ENCODE measurements at regions not wholly inside any gene's neighbourhood (a gene's known extent, or its start where the extent isn't known, plus 50 kb on each side); places are given as distances from the start of the nearest gene placed in this dataset.

DNA sequence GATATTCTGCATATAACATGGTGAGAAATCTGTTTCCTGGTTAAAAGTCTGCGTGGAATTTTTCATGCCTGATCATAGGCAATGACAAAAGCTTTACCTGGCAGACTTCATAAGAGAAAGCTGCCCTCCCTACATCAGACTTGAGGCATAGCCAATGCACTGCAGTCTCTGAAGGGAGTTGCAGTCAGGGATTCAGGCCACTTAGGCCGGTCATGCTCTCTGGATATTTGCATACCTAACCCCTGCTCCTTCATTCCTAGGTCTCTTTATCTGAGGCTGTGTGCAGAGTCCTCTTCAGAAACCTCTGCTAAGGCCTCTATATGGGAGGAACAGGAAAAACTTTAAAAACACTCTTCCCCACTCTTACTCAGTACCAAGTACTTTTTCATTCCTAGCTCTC lies 287.4 kb downstream of the PCDH17 start:
- Histone ChIP-seq H3K27me3 (ENCODE audit: insufficient read depth in 3 of 3, low read length in 2 of 3) (no peaks in the 10 kb centered on the region), H3K9me3 (no peaks in the 10 kb centered on the region), H3K4me3 (no peak overlapping the region), H3K27ac (no peak overlapping the region), H3K36me3 (ENCODE audit: insufficient read depth in 1 of 2, low read depth in 1 of 2) (no peaks in the 10 kb centered on the region), H3K4me1 (no peaks in the 10 kb centered on the region)
- no peak for DNase-seq
- ATAC-seq, result no peak
- TF ChIP-seq, protein P1, sequence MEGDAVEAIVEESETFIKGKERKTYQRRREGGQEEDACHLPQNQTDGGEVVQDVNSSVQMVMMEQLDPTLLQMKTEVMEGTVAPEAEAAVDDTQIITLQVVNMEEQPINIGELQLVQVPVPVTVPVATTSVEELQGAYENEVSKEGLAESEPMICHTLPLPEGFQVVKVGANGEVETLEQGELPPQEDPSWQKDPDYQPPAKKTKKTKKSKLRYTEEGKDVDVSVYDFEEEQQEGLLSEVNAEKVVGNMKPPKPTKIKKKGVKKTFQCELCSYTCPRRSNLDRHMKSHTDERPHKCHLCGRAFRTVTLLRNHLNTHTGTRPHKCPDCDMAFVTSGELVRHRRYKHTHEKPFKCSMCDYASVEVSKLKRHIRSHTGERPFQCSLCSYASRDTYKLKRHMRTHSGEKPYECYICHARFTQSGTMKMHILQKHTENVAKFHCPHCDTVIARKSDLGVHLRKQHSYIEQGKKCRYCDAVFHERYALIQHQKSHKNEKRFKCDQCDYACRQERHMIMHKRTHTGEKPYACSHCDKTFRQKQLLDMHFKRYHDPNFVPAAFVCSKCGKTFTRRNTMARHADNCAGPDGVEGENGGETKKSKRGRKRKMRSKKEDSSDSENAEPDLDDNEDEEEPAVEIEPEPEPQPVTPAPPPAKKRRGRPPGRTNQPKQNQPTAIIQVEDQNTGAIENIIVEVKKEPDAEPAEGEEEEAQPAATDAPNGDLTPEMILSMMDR (IDR thresholded peaks at IDR 0.05), result no peak
- 77 to 92% (median 83%) methylated on average over 2 of the region's 2 CpGs for WGBS, 3 donors
- intact Hi-C loops (cut with DNase I), result no loop called here

DNA sequence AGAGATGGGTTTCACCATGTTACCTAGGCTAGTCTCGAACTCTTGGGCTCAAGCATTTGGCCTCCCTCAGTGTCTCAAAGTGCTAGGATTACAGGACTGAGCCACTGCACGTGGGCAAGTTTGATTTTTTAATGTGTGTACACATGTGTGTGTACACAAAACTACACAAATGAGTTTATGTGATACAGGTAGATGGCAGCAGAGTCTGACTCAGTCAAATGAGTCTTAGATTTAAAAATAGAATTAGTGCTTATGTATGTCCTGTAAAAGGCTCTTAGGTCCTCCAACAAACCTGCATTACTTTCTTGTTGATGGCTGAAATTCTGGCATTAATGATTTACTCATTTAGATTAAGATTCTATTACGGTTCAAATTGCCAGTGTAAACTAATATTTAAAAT lies 293.7 kb downstream of the PCDH17 start:
- H3K27ac ChIP-seq, result no peak overlapping the region
- H3K9me3 ChIP-seq, result no peaks in the 10 kb centered on the region
- H3K36me3 ChIP-seq (ENCODE audit: insufficient read depth in 1 of 2, low read depth in 1 of 2), result no peaks in the 10 kb centered on the region
- H3K4me1 ChIP-seq, result no peaks in the 10 kb centered on the region
- H3K4me3 ChIP-seq, result no peak overlapping the region
- no peaks in the 10 kb centered on the region for H3K27me3 ChIP-seq (ENCODE audit: insufficient read depth in 3 of 3, low read length in 2 of 3)
- DNase-seq, result no peak
- intact Hi-C loops (cut with DNase I), result no loop called here
- 65 to 85% (median 79%) methylated on average over 3 of the region's 3 CpGs for WGBS, 3 donors
- TF ChIP-seq, protein P1 (IDR thresholded peaks at IDR 0.05), result no peak
- no peak for ATAC-seq

DNA sequence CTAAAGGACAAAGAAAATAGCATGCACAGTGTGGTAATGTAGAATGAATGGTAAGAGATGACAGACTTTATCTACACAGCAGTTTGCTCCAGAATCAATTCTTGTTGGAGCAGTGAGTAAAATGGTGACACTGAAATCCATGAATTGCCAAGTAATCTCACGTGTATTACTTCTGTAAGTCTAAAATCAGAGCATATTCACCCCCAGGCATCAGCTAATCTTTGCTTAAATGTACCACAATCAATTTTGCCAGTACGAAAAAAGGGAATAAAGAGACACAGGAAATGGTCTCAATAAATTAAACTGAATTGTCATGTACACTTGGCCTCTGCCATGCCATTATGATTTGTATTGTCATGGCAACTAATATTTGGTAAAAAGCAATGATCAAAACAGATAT lies 294.2 kb downstream of the PCDH17 start:
- DNase-seq (no peak), ATAC-seq (no peak)
- Histone ChIP-seq H3K27ac (no peak overlapping the region), H3K9me3 (no peaks in the 10 kb centered on the region), H3K4me1 (no peaks in the 10 kb centered on the region), H3K4me3 (no peak overlapping the region), H3K27me3 (ENCODE audit: insufficient read depth in 3 of 3, low read length in 2 of 3) (no peaks in the 10 kb centered on the region), H3K36me3 (ENCODE audit: insufficient read depth in 1 of 2, low read depth in 1 of 2) (no peaks in the 10 kb centered on the region)
- intact Hi-C loops (cut with DNase I), result no loop called here
- 68 to 77% (median 70%) methylated on average over 2 of the region's 2 CpGs for WGBS, 3 donors
- TF ChIP-seq, protein P1 (IDR thresholded peaks at IDR 0.05), result no peak

DNA sequence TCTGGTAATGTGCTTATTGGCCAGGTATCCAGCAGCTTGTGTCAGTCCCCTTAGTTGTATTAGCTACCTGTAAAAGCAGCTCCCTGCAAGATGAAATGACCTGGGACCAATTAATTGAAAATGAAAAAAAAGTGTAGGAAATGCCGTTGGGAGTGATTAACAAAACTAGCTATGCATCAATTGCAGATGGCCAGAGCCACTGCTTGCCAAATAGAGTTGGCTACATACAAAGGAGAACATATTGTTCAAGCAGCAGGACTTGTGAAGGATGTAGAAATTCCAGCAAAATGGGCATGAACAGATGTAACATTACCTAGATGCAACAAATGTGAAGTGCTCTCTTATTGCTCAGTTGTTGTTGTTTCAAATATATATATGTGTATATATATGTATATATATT lies 300.5 kb downstream of the PCDH17 start:
- 17 to 24% (median 20%) methylated on average over 1 of the region's 1 CpG for WGBS, 3 donors
- Histone ChIP-seq H3K36me3 (ENCODE audit: insufficient read depth in 1 of 2, low read depth in 1 of 2) (no peaks in the 10 kb centered on the region), H3K4me1 (no peaks in the 10 kb centered on the region), H3K4me3 (no peak overlapping the region), H3K27me3 (ENCODE audit: insufficient read depth in 3 of 3, low read length in 2 of 3) (no peaks in the 10 kb centered on the region), H3K9me3 (no peaks in the 10 kb centered on the region), H3K27ac (no peak overlapping the region)
- ATAC-seq (no peak), DNase-seq (no peak)
- intact Hi-C loops (cut with DNase I), result no loop called here
- TF ChIP-seq, protein P1 (IDR thresholded peaks at IDR 0.05), result no peak

DNA sequence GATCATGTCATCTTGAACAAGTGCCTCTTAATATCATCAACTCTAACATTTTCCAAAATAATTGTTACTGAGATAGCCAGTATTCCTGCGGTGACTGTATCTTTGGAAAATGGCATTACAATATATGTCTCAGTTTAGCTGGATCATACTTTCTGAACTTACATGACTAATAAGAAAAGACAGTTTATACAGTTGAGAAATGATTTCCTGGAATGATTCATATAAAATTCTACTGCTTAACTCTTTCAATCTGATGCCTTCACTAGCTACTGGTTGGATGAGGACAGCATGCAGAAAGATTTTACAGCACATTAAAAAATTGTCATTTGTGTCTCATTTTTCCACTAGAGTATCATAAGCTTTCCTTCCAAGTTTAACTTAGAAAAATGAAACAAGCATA lies 302.1 kb downstream of the PCDH17 start:
- no peak for DNase-seq
- no peaks in the 10 kb centered on the region for H3K36me3 ChIP-seq (ENCODE audit: insufficient read depth in 1 of 2, low read depth in 1 of 2)
- TF ChIP-seq, protein P1 (IDR thresholded peaks at IDR 0.05), result no peak
- no peaks in the 10 kb centered on the region for H3K27me3 ChIP-seq (ENCODE audit: insufficient read depth in 3 of 3, low read length in 2 of 3)
- no peak for ATAC-seq
- WGBS, 3 donors, result 78 to 87% (median 86%) methylated on average over 1 of the region's 1 CpG
- no peak overlapping the region for H3K4me3 ChIP-seq
- no peaks in the 10 kb centered on the region for H3K9me3 ChIP-seq
- intact Hi-C loops (cut with DNase I), result no loop called here
- no peaks in the 10 kb centered on the region for H3K4me1 ChIP-seq
- H3K27ac ChIP-seq, result no peak overlapping the region

All from psoas muscle (tissue), 7 donors.